ENCODE measurements at regions not wholly inside any gene's neighbourhood (a gene's known extent, or its start where the extent isn't known, plus 50 kb on each side); places are given as distances from the start of the nearest gene placed in this dataset.

DNA sequence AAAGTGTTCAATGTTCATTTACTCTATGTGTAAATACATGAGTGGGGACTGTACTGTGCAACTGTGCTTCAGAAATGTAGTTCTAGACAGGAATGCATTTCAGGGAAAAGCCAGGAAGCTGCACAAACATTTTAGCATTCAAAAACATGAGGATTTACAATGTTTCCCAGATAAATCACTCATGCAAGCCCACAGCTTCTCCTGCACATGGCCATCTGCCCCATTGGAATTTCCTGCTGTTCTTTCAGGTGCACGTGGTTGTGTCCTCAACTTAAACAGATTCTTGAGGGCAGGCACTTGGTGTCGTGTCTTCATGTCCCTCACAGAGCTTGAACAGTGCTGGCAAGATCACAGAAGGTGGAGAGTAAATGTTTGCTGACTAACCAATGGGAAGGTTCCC is 101.5 kb downstream of the UNC5CL start:
- no peak for DNase-seq (ENCODE audit: low spot score)

DNA sequence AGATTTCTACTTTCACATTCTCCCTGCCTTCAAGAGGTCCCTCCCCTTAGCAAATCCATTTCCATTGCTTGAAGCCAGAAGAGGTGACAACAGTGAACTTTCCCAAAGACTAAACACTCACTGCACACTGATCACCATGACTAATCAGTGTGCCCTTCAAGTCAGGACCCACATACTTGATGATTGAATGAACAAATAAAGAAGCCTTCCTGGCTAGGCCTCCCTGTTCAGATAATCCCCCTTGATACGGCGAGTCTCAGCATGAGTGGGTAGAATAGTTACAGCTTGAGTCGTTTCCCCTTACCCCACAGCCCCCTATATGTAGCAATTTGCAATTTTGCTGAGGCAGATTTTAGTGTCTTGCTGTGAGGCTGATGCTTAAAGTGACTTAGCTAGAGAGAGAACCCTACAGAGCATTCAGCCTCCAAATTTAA is 102.2 kb downstream of the UNC5CL start:
- DNase-seq (ENCODE audit: low spot score): peak; percentile 68

GRCh38 chr6:40933864-40934263 is 105.2 kb downstream of the UNC5CL start:
- DNase-seq (ENCODE audit: low spot score): no peak

DNA sequence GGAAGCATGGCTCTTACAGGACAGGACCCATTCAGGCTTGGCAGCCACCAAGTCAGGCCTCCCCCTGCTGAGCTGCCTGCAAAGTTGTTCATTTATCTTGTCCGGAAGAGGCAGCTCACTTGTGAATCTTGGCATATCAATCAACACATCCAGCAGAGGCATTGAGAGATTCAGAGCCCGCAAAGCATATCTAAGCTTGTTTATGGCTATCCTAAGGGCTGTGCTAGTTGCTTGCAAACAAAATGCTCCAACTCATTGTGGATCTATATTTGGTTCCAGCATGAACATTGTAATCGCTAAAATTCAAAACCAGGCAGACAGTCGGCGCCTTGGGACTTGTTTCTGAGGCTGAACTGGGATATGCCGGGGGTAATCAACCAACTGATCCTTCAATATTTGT is 106.1 kb downstream of the UNC5CL start:
- no peak for DNase-seq (ENCODE audit: low spot score)

DNA sequence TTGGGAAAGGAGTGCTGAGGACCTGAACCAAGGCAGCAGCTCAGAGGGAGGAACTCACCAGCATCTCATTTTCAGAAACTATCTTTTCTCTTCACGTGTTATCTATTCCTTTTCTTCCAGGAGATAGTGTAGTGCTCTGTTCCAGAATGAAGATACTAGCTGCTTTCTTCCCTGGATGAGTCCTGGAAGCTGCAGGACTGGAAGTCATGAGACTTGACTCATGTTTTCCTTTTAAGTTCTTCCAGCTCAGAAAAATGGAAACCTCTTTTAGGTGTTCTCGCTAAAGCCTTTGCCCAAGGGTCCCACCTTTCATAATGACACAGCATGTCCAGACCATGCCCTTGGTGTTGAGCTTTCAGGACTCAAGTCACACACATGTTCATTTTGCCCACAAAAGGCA is 106.7 kb downstream of the UNC5CL start:
- no peak for DNase-seq (ENCODE audit: low spot score)

DNA sequence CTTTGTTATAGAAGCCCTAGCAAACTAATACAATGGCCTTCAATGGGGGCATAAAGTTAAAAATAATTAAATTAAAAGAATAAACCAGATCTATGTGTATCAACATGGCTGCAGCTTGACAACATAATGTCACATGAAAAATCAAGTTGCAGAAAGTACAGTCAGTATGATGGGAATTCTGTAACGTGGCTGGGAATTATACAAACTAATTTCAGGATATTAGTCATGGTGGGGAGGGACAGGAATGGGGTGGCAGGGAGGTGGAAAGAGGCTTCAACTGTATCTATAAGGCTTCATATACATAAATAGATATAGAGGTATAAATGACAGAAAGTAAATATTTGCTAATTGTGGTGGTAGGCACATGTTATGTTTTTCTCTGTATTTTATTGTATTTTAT is 107.1 kb downstream of the UNC5CL start:
- DNase-seq (ENCODE audit: low spot score): peak; percentile 39

DNA sequence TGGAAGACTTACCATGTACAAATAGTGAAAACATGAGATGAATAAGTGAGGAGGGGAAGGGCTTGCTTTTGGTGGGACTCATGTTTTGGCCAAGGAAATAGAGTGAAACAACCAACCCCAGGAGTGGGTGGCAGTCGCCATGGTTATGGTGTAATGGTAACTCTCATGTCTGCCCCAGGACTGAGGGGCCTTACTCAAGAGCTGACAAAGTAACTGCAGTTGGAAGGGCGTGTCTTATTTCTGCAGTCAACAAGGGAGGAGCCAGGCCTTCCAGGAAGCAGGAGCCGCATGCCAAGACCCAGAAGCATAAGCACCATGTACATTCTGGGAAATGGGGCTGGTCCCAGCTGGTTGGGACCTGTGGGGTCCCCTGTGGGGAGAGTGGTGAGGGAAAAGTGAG is 108.5 kb downstream of the UNC5CL start:
- no peak for DNase-seq (ENCODE audit: low spot score)

GRCh38 chr6:40930045-40930444 is 109.0 kb downstream of the UNC5CL start:
- no peak for DNase-seq (ENCODE audit: low spot score)

DNA sequence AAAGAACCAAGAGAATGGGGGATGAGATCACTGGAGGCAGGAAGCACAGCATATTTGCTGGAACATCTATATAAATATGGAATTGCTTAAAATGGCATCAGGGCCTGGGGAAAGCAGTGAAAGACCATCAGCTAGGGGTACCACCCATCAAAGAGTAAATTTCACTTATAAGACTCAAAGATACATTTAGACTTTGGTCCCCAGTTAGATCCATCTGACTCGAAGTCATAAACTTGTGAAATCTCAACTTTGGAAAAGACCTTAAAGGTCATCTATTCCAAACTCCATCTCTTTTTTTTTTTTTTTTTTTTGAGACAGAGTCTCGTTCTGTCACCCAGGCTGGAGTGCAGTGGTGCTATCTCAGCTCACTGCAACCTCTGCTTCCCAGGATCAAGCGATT is 109.8 kb downstream of the UNC5CL start:
- DNase-seq (ENCODE audit: low spot score): no peak

- no peak for DNase-seq (ENCODE audit: low spot score)
Observed at GRCh38 chr6:40928763-40929162, 110.3 kb downstream of the UNC5CL start.

- no peak for DNase-seq (ENCODE audit: low spot score)
Observed at GRCh38 chr6:40928307-40928706, 110.7 kb downstream of the UNC5CL start.

- no peak for DNase-seq (ENCODE audit: low spot score)
Observed at GRCh38 chr6:40925341-40925740, 113.7 kb downstream of the UNC5CL start.

GRCh38 chr6:40924839-40925238 is 114.2 kb downstream of the UNC5CL start:
- DNase-seq (ENCODE audit: low spot score): no peak

- no peak for DNase-seq (ENCODE audit: low spot score)
Observed at GRCh38 chr6:40923880-40924279, 115.1 kb downstream of the UNC5CL start.

DNA sequence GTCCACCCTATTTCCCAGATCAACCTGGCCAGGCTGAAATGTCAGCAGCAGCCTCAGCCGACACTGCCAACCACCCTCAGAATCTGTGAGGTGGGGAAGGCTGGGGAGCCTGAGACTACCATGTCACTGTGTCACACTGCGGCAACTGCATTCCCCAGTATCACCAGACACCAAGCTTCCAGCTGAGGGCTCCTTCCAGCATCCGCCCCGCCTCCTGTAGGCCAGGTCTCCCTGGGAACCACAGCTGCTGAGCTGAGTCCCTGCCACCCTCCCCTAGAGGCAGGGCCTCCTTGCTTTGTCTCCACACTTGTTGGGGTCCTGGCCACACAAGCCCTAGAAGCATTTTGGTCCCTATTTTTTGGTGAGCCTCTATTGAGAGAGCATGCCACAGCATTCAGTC is 115.7 kb downstream of the UNC5CL start:
- no peak for DNase-seq (ENCODE audit: low spot score)

- DNase-seq (ENCODE audit: low spot score): no peak
Observed at GRCh38 chr6:40922281-40922680, 116.7 kb downstream of the UNC5CL start.

DNA sequence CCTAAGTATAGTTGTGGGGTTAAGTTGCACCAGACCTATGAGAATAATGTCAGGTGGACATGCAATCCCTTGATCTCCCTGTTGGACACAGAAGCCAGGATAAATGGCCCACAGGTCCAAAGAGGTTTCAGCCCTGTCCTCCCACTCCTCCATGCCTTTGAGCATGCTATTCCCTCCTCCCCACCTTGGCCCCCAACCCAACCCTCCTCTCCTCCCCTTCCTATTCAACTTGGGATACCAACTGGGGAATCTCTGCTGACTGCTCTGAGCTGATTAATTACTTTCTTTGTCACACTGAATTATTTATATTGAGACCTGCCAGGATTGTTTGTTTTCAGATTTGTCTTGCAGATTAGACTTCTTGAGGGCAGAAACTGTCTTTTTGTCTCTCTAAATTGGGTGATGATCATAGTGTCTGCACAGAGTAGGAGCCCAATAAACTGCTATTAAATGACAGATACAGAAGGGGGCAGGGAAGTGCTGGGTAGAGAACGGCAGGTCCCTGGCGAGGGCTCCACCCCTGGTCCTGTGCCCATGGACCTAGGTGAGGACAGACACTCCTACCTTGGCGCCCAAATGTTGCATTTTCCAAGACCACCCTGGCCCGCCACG is 120.9 kb downstream of the UNC5CL start:
- no peak for DNase-seq (ENCODE audit: low spot score)

GRCh38 chr6:40917603-40918002 is 121.4 kb downstream of the UNC5CL start:
- no peak for DNase-seq (ENCODE audit: low spot score)

GRCh38 chr6:40916845-40917244 is 122.2 kb downstream of the UNC5CL start:
- no peak for DNase-seq (ENCODE audit: low spot score)

DNA sequence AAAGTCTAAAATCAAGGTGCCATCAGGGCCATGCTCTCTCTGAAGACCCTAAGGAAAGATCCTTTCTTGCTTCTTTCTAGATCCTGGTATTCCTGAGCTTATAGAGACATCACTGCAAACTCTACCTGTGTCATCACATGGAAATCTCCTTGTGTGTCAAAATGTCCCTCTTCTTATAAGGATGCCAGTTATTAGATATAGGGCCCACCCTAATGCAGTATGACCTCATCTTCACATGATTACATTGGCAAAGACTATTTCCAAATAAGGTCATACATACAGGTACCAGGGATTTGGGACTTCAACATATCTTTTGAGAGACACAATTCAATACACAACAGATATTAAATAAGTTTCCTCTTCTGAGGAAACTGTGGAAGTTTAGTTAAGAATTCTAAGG is 123.9 kb downstream of the UNC5CL start:
- DNase-seq (ENCODE audit: low spot score): no peak

DNA sequence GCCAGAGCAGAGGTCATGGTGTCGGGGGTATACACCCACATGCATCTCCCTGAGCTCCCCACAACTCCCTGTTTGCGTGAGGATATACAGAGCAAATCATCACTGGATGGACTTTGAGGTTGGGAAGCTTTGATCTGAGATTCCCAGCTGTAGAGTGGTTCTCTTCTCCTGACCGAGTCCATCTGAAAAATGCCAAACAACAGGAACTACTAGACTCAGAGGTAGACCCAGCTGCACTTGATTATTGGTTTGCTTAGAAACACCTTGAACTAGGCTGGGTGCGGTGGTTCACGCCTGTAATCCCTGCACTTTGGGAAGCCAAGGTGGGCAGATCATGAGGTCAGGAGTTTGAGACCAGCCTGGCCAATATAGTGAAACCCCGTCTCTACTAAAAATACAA is 125.0 kb downstream of the UNC5CL start:
- no peak for DNase-seq (ENCODE audit: low spot score)

- peak; percentile 29 for DNase-seq (ENCODE audit: low spot score)
Observed at GRCh38 chr6:40912158-40912946, 126.7 kb downstream of the UNC5CL start.

- no peak for DNase-seq (ENCODE audit: low spot score)
Observed at GRCh38 chr6:40910260-40910893, 128.6 kb downstream of the UNC5CL start.

All from AG08396 (cell line).